HCT116 (cell line): ENCODE measurements at regions not wholly inside any gene's neighbourhood (a gene's known extent, or its start where the extent isn't known, plus 50 kb on each side); places are given as distances from the start of the nearest gene placed in this dataset.

ENCODE experiments used
- ATAC-seq: fragments of 200-7000 bp; cut with Tn5 transposase; 2 replicates; pipeline ENCODE4 v1.9.1; 2020; ENCODE audit warnings: mild to moderate bottlenecking, moderate library complexity
- BruUV-seq: library from RNA; stranded (reverse); fragments of 400-500 nt; replicated peaks from 2 replicates; lab custom pipeline; 2021; lab: Mats Ljungman, UMichigan
- CTCF ChIA-PET: fragments of 300-600 bp; sonication (Branson Sonifier 250); formaldehyde crosslinking; loops from one replicate; lab custom pipeline; 2021; ENCODE audit warnings: antibody characterized with exemption; lab: Charles Lee
- POLR2A ChIA-PET: fragments of 300-600, 350-600 bp; sonication (Branson Sonifier 250); formaldehyde crosslinking; loops from one replicate; lab custom pipeline; 2021; ENCODE audit warnings: antibody characterized with exemption; lab: Charles Lee
- RAD21 ChIA-PET, 2 experiments: fragments of 300-600 bp; sonication (Branson Sonifier 250); formaldehyde crosslinking; loops; one replicate each; lab custom pipeline; 2023; ENCODE audit warnings: low total read pairs in 2 of 2; ENCODE audit not compliant: uncharacterized antibody in 2 of 2, unreplicated experiment in 2 of 2, low non-redundant PET in 1 of 2; lab: Charles Lee
- DNase-seq: peaks from one replicate; pipeline ENCODE4 v3.0.0-alpha.2; 2010; ENCODE audit warnings: low read depth, low spot score
- H2AFZ ChIP-seq: fragments of 200-600 bp; shearing (Covaris generic), sonication (generic); 2 replicates; pipeline ENCODE4 v1.6.1; 2017; ENCODE audit warnings: low read depth, mixed run types, mixed read lengths, antibody characterized with exemption, low read length; ENCODE audit not compliant: poor library complexity, severe bottlenecking
- H3K27ac ChIP-seq: 2 replicates; pipeline ENCODE4 v1.5.1; 2012; ENCODE audit warnings: low read depth, low read length
- H3K27me3 ChIP-seq: fragments of 200-600 bp; sonication (generic); 2 replicates; pipeline ENCODE4 v1.6.1; 2016; ENCODE audit warnings: mixed run types, low read length, mixed read lengths; ENCODE audit not compliant: insufficient read depth
- H3K36me3 ChIP-seq, 2 experiments: fragments of 200-500 bp in 1 of 2; fragments of 200-600 bp in 1 of 2; sonication (Bioruptor generic) in 1 of 2; sonication (generic) in 1 of 2; 2 replicates each; pipeline versions ENCODE4 v1.5.1 to v1.6.1; 2014 to 2016; ENCODE audit warnings: low read length in 2 of 2, inconsistent platforms in 1 of 2, mixed read lengths in 1 of 2, mixed run types in 1 of 2; ENCODE audit not compliant: insufficient read depth in 2 of 2, control insufficient read depth in 1 of 2
- H3K4me1 ChIP-seq, 2 experiments: fragments of 200-600 bp in 1 of 2; sonication (generic) in 1 of 2; 2 replicates each; pipeline versions ENCODE4 v1.5.1 to v1.6.1; 2012 to 2017; ENCODE audit warnings: low read length in 2 of 2, inconsistent platforms in 1 of 2, mild to moderate bottlenecking in 1 of 2, mixed read lengths in 1 of 2, mixed run types in 1 of 2, moderate library complexity in 1 of 2; ENCODE audit not compliant: insufficient read depth in 2 of 2, control insufficient read depth in 1 of 2
- H3K4me2 ChIP-seq: fragments of 200-600 bp; sonication (generic); 2 replicates; pipeline ENCODE4 v1.6.1; 2017; ENCODE audit warnings: mixed run types, low read length, mixed read lengths
- H3K4me3 ChIP-seq, 2 experiments: fragments of 200-600 bp in 1 of 2; sonication (generic) in 1 of 2; replicated peaks in 1 of 2; 2 replicates each; pipeline ENCODE4 v1.5.1; 2011 to 2016; ENCODE audit warnings: low read length in 2 of 2, control low read depth in 1 of 2, low read depth in 1 of 2, mild to moderate bottlenecking in 1 of 2, mixed read lengths in 1 of 2, mixed run types in 1 of 2
- H3K79me2 ChIP-seq: fragments of 200-600 bp; sonication (generic); 2 replicates; pipeline ENCODE4 v1.6.1; 2017; ENCODE audit warnings: mild to moderate bottlenecking, mixed run types, low read length, moderate library complexity, mixed read lengths; ENCODE audit not compliant: insufficient read depth
- H3K9ac ChIP-seq: fragments of 200-600 bp; sonication (generic); 2 replicates; pipeline ENCODE4 v1.6.1; 2016; ENCODE audit warnings: low read length, mixed read lengths
- H3K9me2 ChIP-seq: fragments of 200-600 bp; sonication (generic), shearing (Covaris generic); 2 replicates; pipeline ENCODE4 v1.6.1; 2017; ENCODE audit warnings: mixed run types, mild to moderate bottlenecking, moderate library complexity; ENCODE audit not compliant: insufficient read depth
- H3K9me3 ChIP-seq, 2 experiments: fragments of 200-500 bp in 1 of 2; fragments of 200-600 bp in 1 of 2; sonication (Bioruptor generic) in 1 of 2; sonication (generic) in 1 of 2; 2 replicates each; pipeline ENCODE4 v1.6.1; 2014 to 2017; ENCODE audit warnings: low read length in 2 of 2, mixed read lengths in 2 of 2, inconsistent platforms in 1 of 2, low read depth in 1 of 2, mild to moderate bottlenecking in 1 of 2, mixed run types in 1 of 2, moderate library complexity in 1 of 2; ENCODE audit not compliant: control insufficient read depth in 1 of 2, insufficient read depth in 1 of 2
- H4K20me1 ChIP-seq: fragments of 200-600 bp; sonication (generic), shearing (Covaris generic); 2 replicates; pipeline ENCODE4 v1.6.1; 2017; ENCODE audit warnings: mixed run types, mild to moderate bottlenecking, moderate library complexity; ENCODE audit not compliant: insufficient read depth
- EGR1 ChIP-seq: IDR thresholded peaks from 2 replicates; pipeline ENCODE4 v1.6.1; 2012; ENCODE audit warnings: low read depth
- ELF1 ChIP-seq: IDR thresholded peaks from 2 replicates; pipeline ENCODE4 v1.6.1; 2012; ENCODE audit warnings: low read depth, borderline replicate concordance
- EZH2 ChIP-seq: fragments of 200-600 bp; sonication (generic); IDR thresholded peaks from 2 replicates; pipeline ENCODE4 v1.6.1; 2017; ENCODE audit warnings: antibody characterized with exemption, mixed run types
- JUND ChIP-seq: IDR thresholded peaks from 2 replicates; pipeline ENCODE4 v1.6.1; 2012
- POLR2AphosphoS5 ChIP-seq: IDR thresholded peaks from 2 replicates; pipeline ENCODE4 v1.6.1; 2011; ENCODE audit warnings: mild to moderate bottlenecking, low read depth, low read length, moderate library complexity
- SP1 ChIP-seq: IDR thresholded peaks from 2 replicates; pipeline ENCODE4 v1.6.1; 2012; ENCODE audit warnings: low read depth
- ZBTB33 ChIP-seq: IDR thresholded peaks from 2 replicates; pipeline ENCODE4 v1.6.1; 2011; ENCODE audit warnings: mild to moderate bottlenecking, low read length, moderate library complexity; ENCODE audit not compliant: insufficient replicate concordance; ENCODE audit errors: extremely low read depth
- ZFX ChIP-seq: fragments of 450-650 bp; IDR thresholded peaks from 2 replicates; pipeline ENCODE4 v1.6.1; 2017
- ZNF274 ChIP-seq: fragments of 200-500 bp; sonication (Bioruptor generic); IDR thresholded peaks from 2 replicates; pipeline ENCODE4 v1.6.1; 2014; ENCODE audit warnings: mild to moderate bottlenecking, low read depth, low read length, inconsistent platforms
- intact Hi-C: fragments of 100-400 bp; cut with micrococcal nuclease; formaldehyde crosslinking; loops from 2 replicates; pipeline ENCODE4 v1.10.0; 2022
- TF ChIP-seq, protein P1 (sequence below): IDR thresholded peaks from 2 replicates; pipeline ENCODE4 v1.6.1; 2012
- TF ChIP-seq, protein P2 (sequence below), 3 experiments: fragments of 200-600 bp in 1 of 3; sonication (generic) in 1 of 3; IDR thresholded peaks in 2 of 3; conservative IDR thresholded peaks in 1 of 3; 2 replicates each; pipeline ENCODE4 v1.5.1; 2012 to 2017; ENCODE audit warnings: low read depth in 2 of 3, low read length in 2 of 3, antibody characterized with exemption in 1 of 3, borderline replicate concordance in 1 of 3, control low read depth in 1 of 3, mild to moderate bottlenecking in 1 of 3, mixed read lengths in 1 of 3, mixed run types in 1 of 3, moderate library complexity in 1 of 3; ENCODE audit not compliant: insufficient read depth in 1 of 3

- TF ChIP-seq ZBTB33 (no peak), JUND (no peak), POLR2AphosphoS5 (no peak), EZH2 (no peak), ZFX (no peak)
- TF ChIP-seq, protein P1, sequence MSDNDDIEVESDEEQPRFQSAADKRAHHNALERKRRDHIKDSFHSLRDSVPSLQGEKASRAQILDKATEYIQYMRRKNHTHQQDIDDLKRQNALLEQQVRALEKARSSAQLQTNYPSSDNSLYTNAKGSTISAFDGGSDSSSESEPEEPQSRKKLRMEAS: no peak
- TF ChIP-seq, all 23 proteins: peak for 0
Measured at GRCh38 chr2:14197293-14197692, 435.2 kb upstream of the LRATD1 start (continued).

DNA sequence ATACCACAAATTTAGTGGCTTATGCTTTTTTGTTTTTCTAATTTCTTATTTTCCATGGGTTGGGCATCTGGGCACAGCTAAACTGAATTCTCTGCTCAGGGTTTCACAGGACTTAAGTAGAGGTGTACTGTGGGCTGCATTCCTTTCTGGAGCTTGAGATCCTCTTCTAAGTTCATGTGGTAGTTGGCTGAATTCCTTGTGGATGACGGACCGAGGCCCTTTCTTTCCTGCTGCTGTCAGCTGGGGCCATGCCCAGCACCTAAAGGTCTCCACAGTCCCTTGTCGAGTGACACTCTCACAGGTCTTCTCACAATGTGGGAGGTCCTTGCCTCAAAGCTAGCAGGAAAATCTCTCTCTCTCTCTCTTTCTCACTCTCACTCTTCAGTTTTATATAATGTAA lies 433.5 kb upstream of the LRATD1 start:
- ATAC-seq: no peak
- H3K9ac ChIP-seq: no peak overlapping the region
- intact Hi-C loops: no loop called here
- no peaks in the 10 kb centered on the region for H4K20me1 ChIP-seq
- H3K36me3 ChIP-seq: no peaks in the 10 kb centered on the region
- ChIA-PET RAD21 (no interaction called here), CTCF (no interaction called here), POLR2A (no interaction called here)
- no peak overlapping the region for H3K4me3 ChIP-seq
- H3K9me2 ChIP-seq: no peaks in the 10 kb centered on the region
- peaks cover 14 to 16% of the 10 kb centered on the region in 2 experiments; a peak in 3 of 4 replicates for H3K9me3 ChIP-seq
- no peak overlapping the region for H3K4me2 ChIP-seq
- H2AFZ ChIP-seq: no peak overlapping the region
- TF ChIP-seq, protein P2, sequence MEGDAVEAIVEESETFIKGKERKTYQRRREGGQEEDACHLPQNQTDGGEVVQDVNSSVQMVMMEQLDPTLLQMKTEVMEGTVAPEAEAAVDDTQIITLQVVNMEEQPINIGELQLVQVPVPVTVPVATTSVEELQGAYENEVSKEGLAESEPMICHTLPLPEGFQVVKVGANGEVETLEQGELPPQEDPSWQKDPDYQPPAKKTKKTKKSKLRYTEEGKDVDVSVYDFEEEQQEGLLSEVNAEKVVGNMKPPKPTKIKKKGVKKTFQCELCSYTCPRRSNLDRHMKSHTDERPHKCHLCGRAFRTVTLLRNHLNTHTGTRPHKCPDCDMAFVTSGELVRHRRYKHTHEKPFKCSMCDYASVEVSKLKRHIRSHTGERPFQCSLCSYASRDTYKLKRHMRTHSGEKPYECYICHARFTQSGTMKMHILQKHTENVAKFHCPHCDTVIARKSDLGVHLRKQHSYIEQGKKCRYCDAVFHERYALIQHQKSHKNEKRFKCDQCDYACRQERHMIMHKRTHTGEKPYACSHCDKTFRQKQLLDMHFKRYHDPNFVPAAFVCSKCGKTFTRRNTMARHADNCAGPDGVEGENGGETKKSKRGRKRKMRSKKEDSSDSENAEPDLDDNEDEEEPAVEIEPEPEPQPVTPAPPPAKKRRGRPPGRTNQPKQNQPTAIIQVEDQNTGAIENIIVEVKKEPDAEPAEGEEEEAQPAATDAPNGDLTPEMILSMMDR (IDR thresholded peaks at IDR 0.05 in 2 of 3, conservative IDR thresholded peaks at IDR 0.05 in 1 of 3; ENCODE audit: borderline replicate concordance in 1 of 3, insufficient read depth in 1 of 3, low read depth in 2 of 3, low read length in 2 of 3): no peak
- TF ChIP-seq ZFX: no peak
- TF ChIP-seq EGR1: no peak
- TF ChIP-seq SP1: no peak
- no peak for TF ChIP-seq ZNF274
- no peak for TF ChIP-seq ELF1
- no peak for DNase-seq
- H3K27ac ChIP-seq: no peak overlapping the region
- no peaks in the 10 kb centered on the region for H3K27me3 ChIP-seq
- H3K79me2 ChIP-seq: no peaks in the 10 kb centered on the region
- BruUV-seq: no TSS peak
- H3K4me1 ChIP-seq: no peaks in the 10 kb centered on the region
